Smooth muscle cell (in vitro differentiated cells): ENCODE measurements at regions not wholly inside any gene's neighbourhood (a gene's known extent, or its start where the extent isn't known, plus 50 kb on each side); places are given as distances from the start of the nearest gene placed in this dataset.

ENCODE experiments used
- DNase-seq: peaks from one replicate; lab custom pipeline; 2025; ENCODE audit not compliant: unreplicated experiment; lab: John Stamatoyannopoulos, UW
- H2AFZ ChIP-seq: fragments of 200-600 bp; sonication (generic); 2 replicates; pipeline ENCODE4 v1.6.0; 2016; ENCODE audit warnings: antibody characterized with exemption, low read depth, mild to moderate bottlenecking
- H3F3A ChIP-seq: fragments of 200-600 bp; sonication (generic); 2 replicates; pipeline ENCODE4 v1.6.0; 2017; ENCODE audit warnings: antibody characterized with exemption, low read depth
- H3K27ac ChIP-seq: fragments of 200-600 bp; sonication (generic); 2 replicates; pipeline ENCODE4 v1.5.1; 2016; ENCODE audit warnings: low read depth, mild to moderate bottlenecking
- H3K27me3 ChIP-seq: fragments of 200-600 bp; sonication (generic); 2 replicates; pipeline ENCODE4 v1.6.1; 2016; ENCODE audit warnings: low read depth, mild to moderate bottlenecking
- H3K36me3 ChIP-seq: fragments of 200-600 bp; sonication (generic); 2 replicates; pipeline ENCODE4 v1.5.1; 2016; ENCODE audit warnings: low read depth
- H3K4me1 ChIP-seq: fragments of 200-600 bp; sonication (generic); 2 replicates; pipeline ENCODE4 v1.5.1; 2016; ENCODE audit warnings: low read depth
- H3K4me2 ChIP-seq: fragments of 200-600 bp; sonication (generic); 2 replicates; pipeline ENCODE4 v1.6.0; 2016; ENCODE audit warnings: mild to moderate bottlenecking
- H3K4me3 ChIP-seq: fragments of 200-600 bp; sonication (generic); 2 replicates; pipeline ENCODE4 v1.5.1; 2016; ENCODE audit warnings: mild to moderate bottlenecking
- H3K79me2 ChIP-seq: fragments of 200-600 bp; sonication (generic); 2 replicates; pipeline ENCODE4 v1.6.0; 2016; ENCODE audit warnings: low read depth, mild to moderate bottlenecking
- H3K9ac ChIP-seq: fragments of 200-600 bp; sonication (generic); 2 replicates; pipeline ENCODE4 v1.6.0; 2016; ENCODE audit warnings: low read depth
- H3K9me3 ChIP-seq: fragments of 200-600 bp; sonication (generic); replicated peaks from 2 replicates; pipeline ENCODE4 v1.5.1; 2016; ENCODE audit warnings: low read depth
- H4K20me1 ChIP-seq: fragments of 200-600 bp; sonication (generic); 2 replicates; pipeline ENCODE4 v1.6.0; 2016; ENCODE audit warnings: low read depth
- CTCF ChIP-seq: fragments of 200-600 bp; sonication (generic); IDR thresholded peaks from 2 replicates; pipeline ENCODE4 v1.5.1; 2017; ENCODE audit warnings: borderline replicate concordance, mild to moderate bottlenecking, antibody characterized with exemption; ENCODE audit not compliant: insufficient read depth, poor library complexity, severe bottlenecking
- WGBS: methylation state at CpG from one replicate; pipeline ENCODE4 v1.1.7; 2016; ENCODE audit warnings: low lambda C conversion rate; 5-methylcytosine and 5-hydroxymethylcytosine counted together

GRCh38 chr17:33373273-33373672 lies 80.2 kb upstream of the ASIC2 start:
- Histone ChIP-seq H3K4me2 (no peak overlapping the region), H3K4me1 (no peaks in the 10 kb centered on the region), H3K9ac (no peak overlapping the region), H3F3A (no peaks in the 10 kb centered on the region), H3K27ac (no peak overlapping the region), H3K27me3 (no peaks in the 10 kb centered on the region), H3K36me3 (no peaks in the 10 kb centered on the region), H3K9me3 (no peaks in the 10 kb centered on the region), H2AFZ (no peak overlapping the region), H4K20me1 (no peaks in the 10 kb centered on the region), H3K79me2 (no peaks in the 10 kb centered on the region), H3K4me3 (no peak overlapping the region)
- WGBS: 70% methylated on average over 1 of the region's 1 CpG
- TF ChIP-seq CTCF: no peak
- DNase-seq: no peak

GRCh38 chr17:33375103-33375502 lies 82.0 kb upstream of the ASIC2 start:
- H2AFZ ChIP-seq: no peak overlapping the region
- DNase-seq: no peak
- no peaks in the 10 kb centered on the region for H3K79me2 ChIP-seq
- no peaks in the 10 kb centered on the region for H4K20me1 ChIP-seq
- no peak for TF ChIP-seq CTCF
- no peak overlapping the region for H3K9ac ChIP-seq
- no peaks in the 10 kb centered on the region for H3F3A ChIP-seq
- H3K4me2 ChIP-seq: no peak overlapping the region
- no peaks in the 10 kb centered on the region for H3K36me3 ChIP-seq
- no peaks in the 10 kb centered on the region for H3K4me1 ChIP-seq
- no peak overlapping the region for H3K4me3 ChIP-seq
- WGBS: 56% methylated on average over 5 of the region's 5 CpGs
- no peaks in the 10 kb centered on the region for H3K9me3 ChIP-seq
- H3K27ac ChIP-seq: no peak overlapping the region
- no peaks in the 10 kb centered on the region for H3K27me3 ChIP-seq

- H3K4me1 ChIP-seq: no peaks in the 10 kb centered on the region
- no peak overlapping the region for H2AFZ ChIP-seq
- H3F3A ChIP-seq: no peaks in the 10 kb centered on the region
- no peak for DNase-seq
- WGBS: 60% methylated on average over 4 of the region's 4 CpGs
- no peaks in the 10 kb centered on the region for H4K20me1 ChIP-seq
- H3K9ac ChIP-seq: no peak overlapping the region
- no peaks in the 10 kb centered on the region for H3K79me2 ChIP-seq
- no peak overlapping the region for H3K4me3 ChIP-seq
- TF ChIP-seq CTCF: no peak
- H3K4me2 ChIP-seq: no peak overlapping the region
- no peaks in the 10 kb centered on the region for H3K36me3 ChIP-seq
- H3K27me3 ChIP-seq: no peaks in the 10 kb centered on the region
- no peaks in the 10 kb centered on the region for H3K9me3 ChIP-seq
- H3K27ac ChIP-seq: no peak overlapping the region
Observed at GRCh38 chr17:33375783-33376182, 82.7 kb upstream of the ASIC2 start.

GRCh38 chr17:33377837-33378595 lies 84.9 kb upstream of the ASIC2 start:
- H3F3A ChIP-seq: no peaks in the 10 kb centered on the region
- H3K27me3 ChIP-seq: no peaks in the 10 kb centered on the region
- H3K4me3 ChIP-seq: no peak overlapping the region
- H3K4me1 ChIP-seq: no peaks in the 10 kb centered on the region
- DNase-seq: no peak
- H3K9ac ChIP-seq: no peak overlapping the region
- WGBS: 85% methylated on average over 3 of the region's 3 CpGs
- H4K20me1 ChIP-seq: no peaks in the 10 kb centered on the region
- no peak for TF ChIP-seq CTCF
- H3K27ac ChIP-seq: no peak overlapping the region
- no peak overlapping the region for H3K4me2 ChIP-seq
- no peaks in the 10 kb centered on the region for H3K79me2 ChIP-seq
- H2AFZ ChIP-seq: no peak overlapping the region
- H3K9me3 ChIP-seq: no peaks in the 10 kb centered on the region
- no peaks in the 10 kb centered on the region for H3K36me3 ChIP-seq
